ENCODE measurements at regions not wholly inside any gene's neighbourhood (a gene's known extent, or its start where the extent isn't known, plus 50 kb on each side); places are given as distances from the start of the nearest gene placed in this dataset.

DNA sequence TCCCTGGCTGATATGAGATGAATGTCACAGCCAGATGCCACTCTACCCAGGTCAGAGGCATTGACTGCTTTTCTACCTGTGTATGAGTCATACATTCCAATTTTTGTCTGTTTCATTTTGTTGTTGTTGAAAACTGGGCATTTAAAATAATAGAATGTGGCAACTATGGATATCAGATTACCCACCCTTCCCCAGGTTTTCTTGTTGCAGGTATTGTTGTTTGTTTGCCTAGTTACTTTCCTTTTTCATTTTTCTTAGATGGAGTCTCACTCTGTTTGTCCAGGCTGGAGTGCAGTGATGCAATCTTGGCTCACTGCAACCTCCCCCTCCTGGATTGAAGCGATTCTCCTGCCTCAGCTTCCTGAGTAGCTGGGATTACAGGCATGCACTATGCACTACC is 70.2 kb downstream of the LRRC30 start (continued):
- TF ChIP-seq, protein P1, sequence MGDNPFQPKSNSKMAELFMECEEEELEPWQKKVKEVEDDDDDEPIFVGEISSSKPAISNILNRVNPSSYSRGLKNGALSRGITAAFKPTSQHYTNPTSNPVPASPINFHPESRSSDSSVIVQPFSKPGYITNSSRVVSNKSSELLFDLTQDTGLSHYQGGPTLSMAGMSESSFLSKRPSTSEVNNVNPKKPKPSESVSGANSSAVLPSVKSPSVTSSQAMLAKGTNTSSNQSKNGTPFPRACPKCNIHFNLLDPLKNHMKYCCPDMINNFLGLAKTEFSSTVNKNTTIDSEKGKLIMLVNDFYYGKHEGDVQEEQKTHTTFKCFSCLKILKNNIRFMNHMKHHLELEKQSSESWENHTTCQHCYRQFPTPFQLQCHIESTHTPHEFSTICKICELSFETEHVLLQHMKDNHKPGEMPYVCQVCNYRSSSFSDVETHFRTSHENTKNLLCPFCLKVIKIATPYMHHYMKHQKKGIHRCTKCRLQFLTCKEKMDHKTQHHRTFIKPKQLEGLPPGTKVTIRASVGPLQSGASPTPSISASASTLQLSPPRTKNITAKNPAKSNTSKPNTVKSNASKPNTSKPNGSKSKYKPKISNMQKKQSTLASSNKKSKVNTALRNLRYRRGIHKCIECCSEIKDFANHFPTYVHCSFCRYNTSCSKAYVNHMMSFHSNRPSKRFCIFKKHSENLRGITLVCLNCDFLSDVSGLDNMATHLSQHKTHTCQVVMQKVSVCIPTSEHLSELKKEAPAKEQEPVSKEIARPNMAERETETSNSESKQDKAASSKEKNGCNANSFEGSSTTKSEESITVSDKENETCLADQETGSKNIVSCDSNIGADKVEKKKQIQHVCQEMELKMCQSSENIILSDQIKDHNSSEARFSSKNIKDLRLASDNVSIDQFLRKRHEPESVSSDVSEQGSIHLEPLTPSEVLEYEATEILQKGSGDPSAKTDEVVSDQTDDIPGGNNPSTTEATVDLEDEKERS (CRISPR knock-in tag; IDR thresholded peaks at IDR 0.05), result no peak
- TF ChIP-seq SOX6 (IDR thresholded peaks at IDR 0.05) (no peak), SOX6 (CRISPR knock-in tag; IDR thresholded peaks at IDR 0.05) (peak; percentile 50; the same call in 1 of the 2 replicates), HMGA1 (CRISPR knock-in tag; conservative IDR thresholded peaks at IDR 0.05) (no peak), ZFY (CRISPR knock-in tag; IDR thresholded peaks at IDR 0.05) (no peak), RFX5 (IDR thresholded peaks at IDR 0.05; ENCODE audit: low read depth, low read length) (no peak), ZNF136 (CRISPR knock-in tag; IDR thresholded peaks at IDR 0.05; ENCODE audit: low read depth) (no peak), ZBTB3 (CRISPR knock-in tag; IDR thresholded peaks at IDR 0.05; ENCODE audit: borderline replicate concordance, low read depth) (no peak), ZNF274 (CRISPR knock-in tag; IDR thresholded peaks at IDR 0.05) (no peak), ARID5B (CRISPR knock-in tag; IDR thresholded peaks at IDR 0.05) (0 out of 2 replicates have a peak, but pooled peaks have one; percentile 10), ZFYVE20 (CRISPR knock-in tag; IDR thresholded peaks at IDR 0.05; ENCODE audit: borderline replicate concordance, low read depth) (no peak), PHF21A (CRISPR knock-in tag; IDR thresholded peaks at IDR 0.05) (no peak), HOXA3 (CRISPR knock-in tag; IDR thresholded peaks at IDR 0.05) (no peak), PREB (CRISPR knock-in tag; IDR thresholded peaks at IDR 0.05) (no peak), TBL1XR1 (IDR thresholded peaks at IDR 0.05; ENCODE audit: borderline replicate concordance, low read length, partially characterized antibody) (no peak), ZSCAN29 (CRISPR knock-in tag; conservative IDR thresholded peaks at IDR 0.05) (no peak), AGO1 (IDR thresholded peaks at IDR 0.05; ENCODE audit: low read depth, low read length, poor library complexity, severe bottlenecking) (no peak)
